NCI-H1048 (cell line): ENCODE measurements at regions not wholly inside any gene's neighbourhood (a gene's known extent, or its start where the extent isn't known, plus 50 kb on each side); places are given as distances from the start of the nearest gene placed in this dataset.
"Not testable (repeated sequence)": the region's sequence is repeated elsewhere in the genome, so short reads cannot be mapped to it uniquely, and the experiment has no call there.

Source experiments
- DNase-seq: peaks from one replicate; lab custom pipeline; 2025; lab: John Stamatoyannopoulos, UW

- DNase-seq: no peak
Measured at GRCh38 chr2:78145395-78145996, 623.3 kb upstream of the LRRTM4 start.

- DNase-seq: no peak
Measured at GRCh38 chr2:78145997-78146722, 624.0 kb upstream of the LRRTM4 start.

GRCh38 chr2:78147466-78147865 is 625.3 kb upstream of the LRRTM4 start:
- no peak for DNase-seq

GRCh38 chr2:78154586-78154985 is 632.4 kb upstream of the LRRTM4 start:
- DNase-seq: no peak

- no peak for DNase-seq
Measured at GRCh38 chr2:78162202-78162601, 640.0 kb upstream of the LRRTM4 start.

- DNase-seq: not testable (repeated sequence)
Measured at GRCh38 chr2:78172157-78172556, 650.0 kb upstream of the LRRTM4 start.

GRCh38 chr2:78175645-78176044 is 653.5 kb upstream of the LRRTM4 start:
- DNase-seq: no peak

GRCh38 chr2:78201064-78201575 is 678.9 kb upstream of the LRRTM4 start:
- no peak for DNase-seq

GRCh38 chr2:78202366-78202765 is 680.2 kb upstream of the LRRTM4 start:
- no peak for DNase-seq

- no peak for DNase-seq
Measured at GRCh38 chr2:78202986-78203670, 681.0 kb upstream of the LRRTM4 start.

GRCh38 chr2:78218066-78218465 is 695.9 kb upstream of the LRRTM4 start:
- no peak for DNase-seq

- no peak for DNase-seq
Measured at GRCh38 chr2:78237704-78238103, 715.5 kb upstream of the LRRTM4 start.

- no peak for DNase-seq
Measured at GRCh38 chr2:78245394-78246135, 723.4 kb upstream of the LRRTM4 start.

GRCh38 chr2:78251708-78252107 is 729.5 kb upstream of the LRRTM4 start:
- DNase-seq: no peak

- no peak for DNase-seq
Measured at GRCh38 chr2:78260861-78261260, 738.7 kb upstream of the LRRTM4 start.

- no peak for DNase-seq
Measured at GRCh38 chr2:78261454-78261853, 739.3 kb upstream of the LRRTM4 start.

- not testable (repeated sequence) for DNase-seq
Measured at GRCh38 chr2:78262089-78262488, 739.9 kb upstream of the LRRTM4 start.

GRCh38 chr2:78262713-78263375 is 740.7 kb upstream of the LRRTM4 start:
- no peak for DNase-seq

GRCh38 chr2:78263571-78263970 is 741.4 kb upstream of the LRRTM4 start:
- DNase-seq: no peak

GRCh38 chr2:78264130-78264529 is 742.0 kb upstream of the LRRTM4 start:
- DNase-seq: no peak

- no peak for DNase-seq
Measured at GRCh38 chr2:78281164-78281563, 744.3 kb upstream of the REG3G start.
